NT2/D1 (cell line): ENCODE measurements at regions not wholly inside any gene's neighbourhood (a gene's known extent, or its start where the extent isn't known, plus 50 kb on each side); places are given as distances from the start of the nearest gene placed in this dataset.

ENCODE experiments used
- DNase-seq: peaks from one replicate; pipeline ENCODE4 v3.0.0-alpha.2; 2011; ENCODE audit warnings: low read depth, low spot score
- H3K27me3 ChIP-seq: 2 replicates; pipeline ENCODE4 v1.6.0; 2011; ENCODE audit warnings: mild to moderate bottlenecking; ENCODE audit not compliant: insufficient read length, insufficient read depth
- H3K36me3 ChIP-seq: 2 replicates; pipeline ENCODE4 v1.6.1; 2011; ENCODE audit warnings: mild to moderate bottlenecking, low read length, mixed read lengths; ENCODE audit not compliant: insufficient read depth, insufficient read length
- H3K4me1 ChIP-seq: 2 replicates; pipeline ENCODE4 v1.5.1; 2011; ENCODE audit not compliant: insufficient read depth, insufficient read length
- H3K4me3 ChIP-seq: 2 replicates; pipeline ENCODE4 v1.5.1; 2011; ENCODE audit warnings: low read depth; ENCODE audit not compliant: insufficient read length
- H3K9ac ChIP-seq: 2 replicates; pipeline ENCODE4 v1.6.0; 2011; ENCODE audit warnings: low read depth; ENCODE audit not compliant: insufficient read length
- H3K9me3 ChIP-seq: 2 replicates; pipeline ENCODE4 v1.5.1; 2011; ENCODE audit warnings: mild to moderate bottlenecking, low read length; ENCODE audit not compliant: insufficient read depth
- SUZ12 ChIP-seq: IDR thresholded peaks from 2 replicates; pipeline ENCODE4 v1.6.1; 2011; ENCODE audit not compliant: insufficient read length, insufficient read depth; ENCODE audit errors: extremely low read depth
- YY1 ChIP-seq: IDR thresholded peaks from 2 replicates; pipeline ENCODE4 v1.6.1; 2011; ENCODE audit not compliant: insufficient read length, insufficient read depth
- ZNF274 ChIP-seq: IDR thresholded peaks from 2 replicates; pipeline ENCODE4 v1.6.1; 2011; ENCODE audit warnings: mild to moderate bottlenecking, low read depth, low read length

DNA sequence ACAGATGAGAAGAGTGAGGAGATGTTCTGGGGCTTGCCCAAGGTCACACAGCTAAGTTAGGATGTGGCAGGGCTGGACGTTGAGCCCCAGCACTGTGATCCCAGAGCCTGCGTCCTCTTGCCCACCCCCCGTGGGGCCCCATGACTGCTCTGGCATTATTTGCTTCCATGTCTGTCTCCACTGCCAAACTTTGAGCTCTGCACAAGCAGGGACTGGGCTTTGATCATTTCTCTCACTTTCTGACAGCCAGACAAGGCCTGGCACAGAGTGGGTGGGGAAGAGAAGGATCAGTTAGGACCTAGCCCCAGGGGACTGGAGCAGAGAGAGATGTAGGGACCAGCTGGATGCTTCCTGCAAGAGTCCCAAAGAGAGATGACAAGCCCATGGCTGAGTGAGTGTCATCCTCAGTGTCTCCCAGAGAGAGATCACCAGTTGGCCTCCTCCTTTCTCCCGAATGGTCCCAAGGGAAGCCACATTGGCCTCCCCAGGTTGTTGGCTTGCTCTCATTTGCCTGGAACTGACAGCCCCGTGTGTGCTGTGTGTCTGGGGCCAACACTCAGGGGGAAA is 126.7 kb upstream of the PWP1 start:
- no peak overlapping the region for H3K9ac ChIP-seq
- no peak for DNase-seq

DNA sequence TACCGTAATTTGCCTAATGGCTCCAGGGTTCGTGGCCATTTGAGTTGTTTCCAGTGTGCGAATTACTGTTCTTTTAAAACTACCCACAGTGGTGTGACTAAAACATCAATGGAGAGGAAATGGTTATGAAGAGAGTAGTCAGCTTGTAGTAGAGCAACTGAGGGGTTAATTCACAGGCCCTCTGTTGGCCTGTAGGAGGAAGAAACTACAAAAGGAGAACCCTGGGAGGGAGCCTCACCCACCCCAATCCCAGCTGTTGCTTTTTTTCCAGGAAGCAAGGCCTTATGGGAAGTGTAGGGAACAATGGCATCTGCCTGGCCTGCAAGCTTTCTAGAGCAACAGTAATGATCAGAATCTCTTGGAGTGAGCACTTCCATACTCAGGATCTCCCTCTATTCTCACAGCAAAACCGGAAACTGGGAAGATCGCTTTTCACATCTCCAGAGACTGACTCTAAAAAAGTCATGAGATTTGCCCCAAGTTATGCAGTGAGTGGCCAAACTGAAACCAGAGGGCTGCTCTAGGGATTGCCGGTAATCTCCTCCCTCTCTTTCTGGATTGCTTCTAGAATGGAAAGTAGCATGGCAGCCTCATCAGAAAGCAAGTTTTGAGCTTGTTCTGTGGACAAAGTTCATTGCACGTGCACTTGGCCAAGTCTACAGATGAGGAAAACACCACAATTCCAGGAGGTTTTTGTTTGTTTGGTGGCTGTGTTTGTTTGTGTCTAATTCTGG is 125.3 kb upstream of the PWP1 start:
- TF ChIP-seq ZNF274 (no peak), YY1 (no peak), SUZ12 (no peak)
- no peak overlapping the region for H3K9ac ChIP-seq
- peaks cover 10% of the 10 kb centered on the region; the same call in 1 of the 2 replicates for H3K9me3 ChIP-seq
- no peaks in the 10 kb centered on the region for H3K36me3 ChIP-seq
- no peaks in the 10 kb centered on the region for H3K4me1 ChIP-seq
- no peaks in the 10 kb centered on the region for H3K27me3 ChIP-seq
- peak; percentile 39 for DNase-seq
- no peak overlapping the region for H3K4me3 ChIP-seq

More for the DNA sequence above, 126.7 kb upstream of the PWP1 start:
- no peaks in the 10 kb centered on the region for H3K27me3 ChIP-seq
- H3K4me1 ChIP-seq, result no peaks in the 10 kb centered on the region
- TF ChIP-seq SUZ12, result no peak
- TF ChIP-seq ZNF274, result no peak
- TF ChIP-seq YY1, result no peak
- peaks cover 10% of the 10 kb centered on the region; the same call in 1 of the 2 replicates for H3K9me3 ChIP-seq
- no peaks in the 10 kb centered on the region for H3K36me3 ChIP-seq
- H3K4me3 ChIP-seq, result no peak overlapping the region

DNA sequence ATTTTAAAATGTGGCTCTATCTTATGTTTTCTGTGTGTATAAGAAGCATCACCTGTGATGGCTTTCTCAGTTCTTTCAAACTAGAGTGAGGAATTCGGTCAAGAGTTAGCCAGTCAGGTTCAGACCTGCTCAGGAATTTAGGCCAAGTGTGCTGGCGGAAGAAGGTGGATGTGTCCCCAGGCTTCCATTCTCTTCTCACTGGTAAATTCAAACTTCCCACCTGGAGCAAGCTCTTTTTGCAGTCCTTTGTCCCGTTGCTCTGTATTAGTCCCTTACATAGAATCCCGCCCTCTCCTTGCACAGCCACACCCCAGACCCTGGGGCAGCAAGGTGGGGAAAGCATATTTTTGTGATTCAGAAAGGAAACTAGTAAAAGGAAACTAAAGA is 124.7 kb upstream of the PWP1 start:
- Histone ChIP-seq H3K9ac (no peak overlapping the region), H3K36me3 (no peaks in the 10 kb centered on the region), H3K27me3 (no peaks in the 10 kb centered on the region), H3K4me1 (no peaks in the 10 kb centered on the region), H3K4me3 (no peak overlapping the region), H3K9me3 (peaks cover 10% of the 10 kb centered on the region; the same call in 1 of the 2 replicates)
- no peak for DNase-seq
- TF ChIP-seq SUZ12 (no peak), ZNF274 (no peak), YY1 (no peak)

DNA sequence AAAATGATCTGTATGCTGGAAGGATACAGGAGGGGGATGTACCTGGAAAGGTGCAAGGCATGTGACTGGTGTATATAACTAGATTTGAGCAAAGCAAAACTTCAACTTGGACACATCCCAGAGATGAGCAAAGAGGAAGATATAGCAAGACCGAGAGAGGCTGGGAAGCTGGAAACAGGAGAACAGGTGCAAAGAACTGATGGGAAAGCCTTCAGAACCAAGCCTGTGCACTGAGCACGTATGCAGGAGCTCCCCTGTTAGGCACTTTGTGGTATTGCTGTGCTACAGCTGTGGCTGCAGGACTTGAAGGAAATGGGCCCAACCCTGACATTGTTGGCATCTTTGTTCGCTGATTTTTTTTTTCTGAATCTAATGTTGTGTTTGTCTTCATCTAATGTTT is 120.7 kb upstream of the PWP1 start:
- TF ChIP-seq ZNF274, result no peak
- TF ChIP-seq SUZ12, result no peak
- TF ChIP-seq YY1, result no peak
- Histone ChIP-seq H3K36me3 (no peaks in the 10 kb centered on the region), H3K9ac (no peak overlapping the region), H3K27me3 (no peaks in the 10 kb centered on the region), H3K4me1 (no peaks in the 10 kb centered on the region), H3K4me3 (no peak overlapping the region), H3K9me3 (no peaks in the 10 kb centered on the region)
- peak; percentile 23 for DNase-seq

DNA sequence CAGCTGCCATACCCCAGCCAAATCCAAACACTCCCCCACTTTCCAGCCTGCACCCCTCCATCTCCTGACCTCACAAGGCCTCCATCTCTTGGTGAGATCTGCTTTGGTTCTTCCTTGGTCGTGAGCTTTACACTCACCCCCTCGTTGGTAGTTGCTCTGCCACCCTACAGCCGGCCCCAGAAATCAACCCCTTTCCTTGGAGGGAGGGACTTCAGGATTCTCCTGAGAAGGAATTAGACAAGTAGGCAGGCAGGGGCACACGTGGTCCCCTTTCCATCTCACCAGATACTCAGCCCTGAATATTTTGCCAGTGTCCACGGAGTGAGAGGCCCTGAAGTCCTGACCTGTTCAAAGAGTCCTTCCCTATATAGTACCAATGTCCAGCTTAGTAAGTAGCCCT is 120.0 kb upstream of the PWP1 start:
- Histone ChIP-seq H3K4me1 (no peaks in the 10 kb centered on the region), H3K27me3 (no peaks in the 10 kb centered on the region), H3K4me3 (no peak overlapping the region), H3K9ac (no peak overlapping the region), H3K36me3 (no peaks in the 10 kb centered on the region), H3K9me3 (no peaks in the 10 kb centered on the region)
- TF ChIP-seq YY1 (no peak), SUZ12 (no peak), ZNF274 (no peak)
- no peak for DNase-seq

DNA sequence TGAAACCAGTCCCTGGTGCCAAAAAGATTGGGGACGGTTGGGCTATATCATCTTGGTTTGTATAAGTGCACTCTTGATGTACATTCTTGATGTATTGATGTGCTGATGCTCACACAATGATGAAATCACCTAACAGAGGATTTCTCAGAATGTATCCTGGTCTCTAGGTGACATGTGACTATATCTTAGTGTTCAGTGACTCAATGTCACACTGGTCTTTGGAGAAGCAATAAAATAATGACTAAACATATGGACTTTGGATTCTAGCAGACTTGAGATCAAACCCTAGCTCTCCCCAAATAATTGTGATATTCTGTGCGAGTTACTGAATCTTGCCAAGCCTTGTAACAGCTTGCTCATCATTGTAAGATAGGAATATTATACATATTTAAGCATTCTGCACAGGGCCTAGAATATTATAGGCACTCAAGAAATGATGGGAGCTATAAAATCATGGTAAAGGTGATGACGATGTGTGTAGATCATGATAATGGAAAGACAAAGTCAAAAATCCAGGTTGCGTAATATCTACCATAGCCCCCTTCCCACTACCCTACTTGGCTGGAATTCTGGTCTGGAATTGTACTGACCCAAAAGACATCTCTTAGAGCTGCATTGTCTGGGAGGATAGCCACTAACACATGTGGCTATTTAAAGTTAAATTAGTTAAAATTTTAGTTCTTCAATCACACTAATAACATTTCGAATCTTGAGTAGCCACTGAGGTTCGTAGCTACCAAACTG is 117.6 kb upstream of the PWP1 start:
- Histone ChIP-seq H3K36me3 (no peaks in the 10 kb centered on the region), H3K9me3 (no peaks in the 10 kb centered on the region), H3K9ac (no peak overlapping the region), H3K4me1 (no peaks in the 10 kb centered on the region), H3K4me3 (no peak overlapping the region), H3K27me3 (no peaks in the 10 kb centered on the region)
- TF ChIP-seq ZNF274 (no peak), YY1 (no peak), SUZ12 (no peak)
- no peak for DNase-seq

DNA sequence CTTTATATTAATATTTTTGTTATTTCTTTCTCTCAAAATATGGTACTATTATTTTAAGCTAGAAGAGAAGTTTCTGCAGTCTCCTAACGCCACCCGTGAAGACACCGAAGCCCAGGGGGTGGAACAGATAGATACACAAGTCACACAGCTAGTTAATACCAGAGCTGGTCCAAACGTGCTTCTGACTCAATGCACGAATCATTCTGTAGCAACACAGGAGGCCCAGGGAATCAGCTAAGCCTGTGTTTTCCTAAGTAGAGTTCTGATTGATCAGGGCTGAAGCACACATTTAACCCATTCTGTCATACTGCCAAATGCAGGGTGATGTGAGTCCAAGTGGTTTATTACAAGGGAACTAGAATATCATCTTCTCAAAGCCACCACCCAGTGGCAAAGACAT is 116.9 kb upstream of the PWP1 start:
- Histone ChIP-seq H3K9ac (no peak overlapping the region), H3K4me3 (no peak overlapping the region)
- no peak for DNase-seq

More for the DNA sequence above, 116.9 kb upstream of the PWP1 start:
- Histone ChIP-seq H3K9me3 (no peaks in the 10 kb centered on the region), H3K36me3 (no peaks in the 10 kb centered on the region), H3K4me1 (no peaks in the 10 kb centered on the region), H3K27me3 (peaks cover 2% of the 10 kb centered on the region)
- TF ChIP-seq YY1 (no peak), ZNF274 (no peak), SUZ12 (no peak)
